ENCODE measurements at regions not wholly inside any gene's neighbourhood (a gene's known extent, or its start where the extent isn't known, plus 50 kb on each side); places are given as distances from the start of the nearest gene placed in this dataset.

GRCh38 chr9:134225186-134225585, 60.8 kb upstream of the RNU6ATAC start:
- TF ChIP-seq CTCF (conservative IDR thresholded peaks at IDR 0.05; ENCODE audit: low read depth, low read length) (no peak), EZH2 (IDR thresholded peaks at IDR 0.05; ENCODE audit: low read length, unreplicated experiment) (no peak), EZH2phosphoT487 (IDR thresholded peaks at IDR 0.05; ENCODE audit: borderline replicate concordance, low read length) (no peak)

Measured in PC-3 (cell line).